AG04450 (cell line): ENCODE measurements at regions not wholly inside any gene's neighbourhood (a gene's known extent, or its start where the extent isn't known, plus 50 kb on each side); places are given as distances from the start of the nearest gene placed in this dataset.

Experiments used
- CTCF ChIA-PET: fragments of 300-600, 350-600 bp; formaldehyde crosslinking; extraction: SDS; loops from one replicate; lab custom pipeline; 2022; ENCODE audit warnings: antibody characterized with exemption, inconsistent platforms; lab: Charles Lee
- POLR2A ChIA-PET: fragments of 350-600 bp; formaldehyde crosslinking; extraction: SDS; loops from one replicate; lab custom pipeline; 2021; ENCODE audit warnings: antibody characterized with exemption, inconsistent platforms; lab: Yijun Ruan, JAX
- DNase-seq: peaks from one replicate; pipeline ENCODE4 v3.0.0-alpha.2; 2011; ENCODE audit warnings: low read depth, low spot score
- H3K27ac ChIP-seq: one replicate; pipeline ENCODE4 v1.5.1; 2012; ENCODE audit warnings: low read depth, low read length, control low read depth
- H3K27me3 ChIP-seq: one replicate; pipeline ENCODE4 v1.6.0; 2012; ENCODE audit warnings: low read length; ENCODE audit not compliant: control insufficient read depth, insufficient read depth
- H3K4me3 ChIP-seq: 2 replicates; pipeline ENCODE4 v1.5.1; 2011; ENCODE audit warnings: mild to moderate bottlenecking, low read depth, low read length, control low read depth
- H3K9me3 ChIP-seq: 2 replicates; pipeline ENCODE4 v1.5.1; 2012; ENCODE audit warnings: low read length; ENCODE audit not compliant: control insufficient read depth, insufficient read depth
- CTCF ChIP-seq: IDR thresholded peaks from 2 replicates; pipeline ENCODE4 v1.5.1; 2011; ENCODE audit warnings: low read depth, low read length, control low read depth, inconsistent platforms

- peaks cover 7% of the 10 kb centered on the region for H3K9me3 ChIP-seq
- ChIA-PET CTCF (no interaction called here), POLR2A (no interaction called here)
- no peak overlapping the region for H3K27ac ChIP-seq
- no peaks in the 10 kb centered on the region for H3K27me3 ChIP-seq
- H3K4me3 ChIP-seq: no peak overlapping the region
- DNase-seq: no peak
- no peak for TF ChIP-seq CTCF
These were observed 1279.8 kb upstream of the PCDH9 start for GRCh38 chr13:68509734-68510621.

- no peak for DNase-seq
- Histone ChIP-seq H3K27me3 (no peaks in the 10 kb centered on the region), H3K27ac (no peak overlapping the region), H3K9me3 (peaks cover 4% of the 10 kb centered on the region; the same call in 1 of the 2 replicates), H3K4me3 (no peak overlapping the region)
- TF ChIP-seq CTCF: no peak
- ChIA-PET POLR2A (no interaction called here), CTCF (no interaction called here)
These were observed 1276.9 kb upstream of the PCDH9 start for GRCh38 chr13:68506888-68507551.

GRCh38 chr13:68490594-68490993 is 1260.5 kb upstream of the PCDH9 start:
- Histone ChIP-seq H3K27ac (no peak overlapping the region), H3K9me3 (peaks cover 4% of the 10 kb centered on the region; the same call in 1 of the 2 replicates), H3K4me3 (no peak overlapping the region), H3K27me3 (no peaks in the 10 kb centered on the region)
- no peak for DNase-seq
- ChIA-PET CTCF (no interaction called here), POLR2A (no interaction called here)
- TF ChIP-seq CTCF: no peak

GRCh38 chr13:68481130-68481529 is 1251.0 kb upstream of the PCDH9 start:
- Histone ChIP-seq H3K9me3 (no peaks in the 10 kb centered on the region), H3K4me3 (no peak overlapping the region), H3K27me3 (no peaks in the 10 kb centered on the region), H3K27ac (no peak overlapping the region)
- ChIA-PET POLR2A (no interaction called here), CTCF (no interaction called here)
- DNase-seq: no peak
- no peak for TF ChIP-seq CTCF

DNA sequence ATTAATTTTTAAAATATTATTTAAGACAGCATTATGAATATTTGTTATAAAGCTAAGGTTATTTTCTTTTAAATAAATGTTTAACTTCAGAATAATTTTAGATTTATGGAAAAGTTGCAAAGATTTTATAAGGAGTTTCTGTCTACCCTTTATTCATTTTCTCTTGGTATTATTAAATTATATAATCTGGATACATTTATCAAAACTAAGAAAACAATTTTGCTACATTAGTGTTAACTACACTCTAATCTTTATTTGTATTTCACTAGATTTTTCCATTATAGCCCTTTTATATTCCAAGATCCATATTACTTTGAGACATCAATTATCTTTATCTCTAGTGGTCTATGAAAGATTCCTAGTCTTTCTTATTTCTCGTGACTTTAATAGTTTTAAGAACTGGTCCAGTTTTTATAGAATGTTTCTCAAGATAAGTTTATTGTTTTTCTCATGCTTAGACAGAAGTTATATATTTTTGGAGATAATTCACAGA is 1243.7 kb upstream of the PCDH9 start:
- Histone ChIP-seq H3K27ac (no peak overlapping the region), H3K27me3 (no peaks in the 10 kb centered on the region), H3K9me3 (no peaks in the 10 kb centered on the region), H3K4me3 (no peak overlapping the region)
- POLR2A ChIA-PET: no interaction called here
- CTCF ChIA-PET: no interaction called here
- no peak for TF ChIP-seq CTCF
- DNase-seq: no peak
